ENCODE measurements at regions not wholly inside any gene's neighbourhood (a gene's known extent, or its start where the extent isn't known, plus 50 kb on each side); places are given as distances from the start of the nearest gene placed in this dataset.
A peak's percentile ranks its signal among the peaks of the same experiment; 100 is the strongest.

- ChIA-PET CTCF (ENCODE audit: low intra/inter-chr PET ratio, low total read pairs) (no interaction called here), POLR2A (no interaction called here)
- Histone ChIP-seq H3K9ac (ENCODE audit: insufficient read depth, low read depth, low read length) (no peak overlapping the region), H3K9me3 (ENCODE audit: low read length) (no peaks in the 10 kb centered on the region), H3K4me2 (ENCODE audit: low read depth, low read length) (no peak overlapping the region), H4K20me1 (ENCODE audit: insufficient read depth, low read length) (no peaks in the 10 kb centered on the region), H2AFZ (ENCODE audit: low read length) (no peak overlapping the region), H3K4me3 (replicated peaks in 1 of 3; ENCODE audit: insufficient read depth in 1 of 3, low read depth in 2 of 3, low read length in 3 of 3) (no peak overlapping the region), H3K36me3 (replicated peaks in 1 of 2; ENCODE audit: control insufficient read depth in 1 of 2, insufficient read depth in 2 of 2, low read length in 2 of 2) (no peaks in the 10 kb centered on the region), H3K4me1 (ENCODE audit: insufficient read depth, low read length) (no peaks in the 10 kb centered on the region), H3K79me2 (ENCODE audit: insufficient read depth, low read length) (no peaks in the 10 kb centered on the region), H3K27me3 (ENCODE audit: control insufficient read depth in 1 of 2, insufficient read depth in 2 of 2, low read length in 2 of 2) (no peaks in the 10 kb centered on the region), H3K27ac (ENCODE audit: extremely low read length, insufficient read depth, low read length) (no peak overlapping the region)
- in situ Hi-C loops (cut with HindIII; ENCODE audit: extremely low pct_ligation_motif_present, low pct_unique_long_range_greater_than_20kb) (no loop called here), intact Hi-C loops (cut with micrococcal nuclease; ENCODE audit: unreplicated experiment) (no loop called here)
- ATAC-seq (no peak), DNase-seq (ENCODE audit: low spot score) (no peak), FAIRE-seq (no peak)
- BruUV-seq (replicated peaks) = no TSS peak
- TF ChIP-seq MEF2D (CRISPR knock-in tag; IDR thresholded peaks at IDR 0.05) (no peak), ATF7 (IDR thresholded peaks at IDR 0.05) (peak; percentile 58; the same call in 1 of the 2 replicates), ATF7 (CRISPR knock-in tag; IDR thresholded peaks at IDR 0.05) (no peak)
- WGBS (ENCODE audit: low lambda C conversion rate) = 0% methylated on average over 2 of the region's 2 CpGs
Observed at GRCh38 chr5:21173036-21173435, 1185.0 kb upstream of the CDH18 start.

- no peak for DNase-seq (ENCODE audit: low spot score)
- ATAC-seq = no peak
- no peaks in the 10 kb centered on the region for H4K20me1 ChIP-seq (ENCODE audit: insufficient read depth, low read length)
- no peaks in the 10 kb centered on the region for H3K36me3 ChIP-seq (replicated peaks in 1 of 2; ENCODE audit: control insufficient read depth in 1 of 2, insufficient read depth in 2 of 2, low read length in 2 of 2)
- FAIRE-seq = no peak
- no peak overlapping the region for H3K27ac ChIP-seq (ENCODE audit: extremely low read length, insufficient read depth, low read length)
- intact Hi-C loops (cut with micrococcal nuclease; ENCODE audit: unreplicated experiment) = no loop called here
- no TSS peak for BruUV-seq (replicated peaks)
- no peak overlapping the region for H3K4me2 ChIP-seq (ENCODE audit: low read depth, low read length)
- H3K27me3 ChIP-seq (ENCODE audit: control insufficient read depth in 1 of 2, insufficient read depth in 2 of 2, low read length in 2 of 2) = no peaks in the 10 kb centered on the region
- in situ Hi-C loops (cut with HindIII; ENCODE audit: extremely low pct_ligation_motif_present, low pct_unique_long_range_greater_than_20kb) = no loop called here
- no peak overlapping the region for H3K4me3 ChIP-seq (replicated peaks in 1 of 3; ENCODE audit: insufficient read depth in 1 of 3, low read depth in 2 of 3, low read length in 3 of 3)
- TF ChIP-seq ELK4 (CRISPR knock-in tag; IDR thresholded peaks at IDR 0.05; ENCODE audit: borderline replicate concordance) (no peak), ZSCAN21 (CRISPR knock-in tag; IDR thresholded peaks at IDR 0.05; ENCODE audit: borderline replicate concordance) (no peak), ZNF225 (CRISPR knock-in tag; IDR thresholded peaks at IDR 0.05) (no peak), ZNF598 (CRISPR knock-in tag; IDR thresholded peaks at IDR 0.05; ENCODE audit: borderline replicate concordance) (no peak), CBX1 (IDR thresholded peaks at IDR 0.05; ENCODE audit: low read depth) (no peak), PRDM10 (CRISPR knock-in tag; IDR thresholded peaks at IDR 0.05; ENCODE audit: low read depth) (no peak), ZNF564 (CRISPR knock-in tag; IDR thresholded peaks at IDR 0.05) (no peak)
- ChIA-PET POLR2A (no interaction called here), CTCF (ENCODE audit: low intra/inter-chr PET ratio, low total read pairs) (no interaction called here)
- no peaks in the 10 kb centered on the region for H3K9me3 ChIP-seq (ENCODE audit: low read length)
- no peaks in the 10 kb centered on the region for H3K4me1 ChIP-seq (ENCODE audit: insufficient read depth, low read length)
- H3K79me2 ChIP-seq (ENCODE audit: insufficient read depth, low read length) = no peaks in the 10 kb centered on the region
- H2AFZ ChIP-seq (ENCODE audit: low read length) = no peak overlapping the region
- H3K9ac ChIP-seq (ENCODE audit: insufficient read depth, low read depth, low read length) = no peak overlapping the region
Observed at GRCh38 chr5:21171038-21171437, 1183.0 kb upstream of the CDH18 start.
